ENCODE measurements at regions not wholly inside any gene's neighbourhood (a gene's known extent, or its start where the extent isn't known, plus 50 kb on each side); places are given as distances from the start of the nearest gene placed in this dataset.
"Not testable (repeated sequence)": the region's sequence is repeated elsewhere in the genome, so short reads cannot be mapped to it uniquely, and the experiment has no call there.

GRCh38 chr6:164749221-164750064, 560.0 kb downstream of the C6orf118 start:
- TF ChIP-seq CTCF (IDR thresholded peaks at IDR 0.05; ENCODE audit: control extremely low read depth, extremely low read depth, low read depth, missing control alignments), result no peak
- no peak for DNase-seq (ENCODE audit: extremely low spot score)
- ChIA-PET CTCF (no interaction called here), POLR2A (no interaction called here)

GRCh38 chr6:164744301-164744700, 565.1 kb downstream of the C6orf118 start:
- no peak for TF ChIP-seq CTCF (IDR thresholded peaks at IDR 0.05; ENCODE audit: control extremely low read depth, extremely low read depth, low read depth, missing control alignments)
- CTCF ChIA-PET, result no interaction called here
- no peak for DNase-seq (ENCODE audit: extremely low spot score)
- POLR2A ChIA-PET, result no interaction called here

- POLR2A ChIA-PET, result no interaction called here
- CTCF ChIA-PET, result no interaction called here
- no peak for TF ChIP-seq CTCF (IDR thresholded peaks at IDR 0.05; ENCODE audit: control extremely low read depth, extremely low read depth, low read depth, missing control alignments)
- no peak for DNase-seq (ENCODE audit: extremely low spot score)
These were observed 567.4 kb downstream of the C6orf118 start for GRCh38 chr6:164741938-164742451.

GRCh38 chr6:164736090-164736489, 573.3 kb downstream of the C6orf118 start:
- DNase-seq (ENCODE audit: extremely low spot score); CTCF ChIA-PET; POLR2A ChIA-PET: not testable (repeated sequence)

GRCh38 chr6:164731539-164731938, 577.9 kb downstream of the C6orf118 start:
- CTCF ChIA-PET, result no interaction called here
- DNase-seq (ENCODE audit: extremely low spot score), result no peak
- POLR2A ChIA-PET, result no interaction called here
- TF ChIP-seq CTCF (IDR thresholded peaks at IDR 0.05; ENCODE audit: control extremely low read depth, extremely low read depth, low read depth, missing control alignments), result no peak

GRCh38 chr6:164721460-164721859, 587.9 kb downstream of the C6orf118 start:
- TF ChIP-seq CTCF (IDR thresholded peaks at IDR 0.05; ENCODE audit: control extremely low read depth, extremely low read depth, low read depth, missing control alignments), result no peak
- CTCF ChIA-PET, result no interaction called here
- POLR2A ChIA-PET, result no interaction called here
- DNase-seq (ENCODE audit: extremely low spot score), result no peak

GRCh38 chr6:164700497-164700896, 608.9 kb downstream of the C6orf118 start:
- no peak for TF ChIP-seq CTCF (IDR thresholded peaks at IDR 0.05; ENCODE audit: control extremely low read depth, extremely low read depth, low read depth, missing control alignments)
- ChIA-PET CTCF (no interaction called here), POLR2A (no interaction called here)
- no peak for DNase-seq (ENCODE audit: extremely low spot score)

All from GM10248 (cell line).